ENCODE measurements at regions not wholly inside any gene's neighbourhood (a gene's known extent, or its start where the extent isn't known, plus 50 kb on each side); places are given as distances from the start of the nearest gene placed in this dataset.

DNA sequence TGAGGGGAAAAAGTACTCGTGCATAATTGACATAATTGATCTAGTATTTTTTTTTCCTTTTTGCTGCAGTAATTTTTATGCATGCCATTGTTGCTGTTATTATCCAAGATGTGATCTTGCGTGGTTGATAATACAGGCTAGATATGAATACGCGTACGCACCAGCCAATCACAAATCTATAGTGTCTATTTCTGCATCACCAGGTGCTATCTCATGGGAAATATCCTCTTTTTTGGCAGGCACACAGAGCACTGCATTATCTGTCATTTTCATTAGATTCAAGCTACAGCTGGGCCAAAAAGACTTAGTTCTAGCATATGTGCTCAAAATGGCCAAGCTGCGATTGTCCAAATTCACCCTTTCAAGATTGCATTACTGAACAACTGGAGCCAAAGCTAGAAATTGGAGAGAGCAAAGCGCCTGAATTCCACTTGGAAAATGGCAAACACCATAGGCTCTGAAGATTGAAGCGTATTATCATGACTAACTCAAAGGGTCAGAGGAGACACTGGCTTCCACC lies 181.1 kb downstream of the TSHZ3 start:
- no peaks in the 10 kb centered on the region for H3K4me1 ChIP-seq (ENCODE audit: insufficient read depth, low read length, poor library complexity, severe bottlenecking)
- H3K4me3 ChIP-seq (ENCODE audit: low read depth, low read length, poor library complexity, severe bottlenecking) = no peak overlapping the region
- DNase-seq (ENCODE audit: low spot score) = no peak
- ChIA-PET POLR2A (interaction anchor here (0.7 to 1.1 kb wide), 3 partner anchors 11 to 392 kb away, joined by 3 to 4 read pairs (median 4); no protein-coding TSS in a partner anchor), CTCF (ENCODE audit: unreplicated experiment) (interaction anchor here (0.6 kb wide), 1 partner anchor 321 kb away, joined by 3 read pairs; no protein-coding TSS in a partner anchor)
- no TSS peak for BruUV-seq (replicated peaks)
- no peak overlapping the region for H2AFZ ChIP-seq (ENCODE audit: low read length)
- TF ChIP-seq, protein P1, sequence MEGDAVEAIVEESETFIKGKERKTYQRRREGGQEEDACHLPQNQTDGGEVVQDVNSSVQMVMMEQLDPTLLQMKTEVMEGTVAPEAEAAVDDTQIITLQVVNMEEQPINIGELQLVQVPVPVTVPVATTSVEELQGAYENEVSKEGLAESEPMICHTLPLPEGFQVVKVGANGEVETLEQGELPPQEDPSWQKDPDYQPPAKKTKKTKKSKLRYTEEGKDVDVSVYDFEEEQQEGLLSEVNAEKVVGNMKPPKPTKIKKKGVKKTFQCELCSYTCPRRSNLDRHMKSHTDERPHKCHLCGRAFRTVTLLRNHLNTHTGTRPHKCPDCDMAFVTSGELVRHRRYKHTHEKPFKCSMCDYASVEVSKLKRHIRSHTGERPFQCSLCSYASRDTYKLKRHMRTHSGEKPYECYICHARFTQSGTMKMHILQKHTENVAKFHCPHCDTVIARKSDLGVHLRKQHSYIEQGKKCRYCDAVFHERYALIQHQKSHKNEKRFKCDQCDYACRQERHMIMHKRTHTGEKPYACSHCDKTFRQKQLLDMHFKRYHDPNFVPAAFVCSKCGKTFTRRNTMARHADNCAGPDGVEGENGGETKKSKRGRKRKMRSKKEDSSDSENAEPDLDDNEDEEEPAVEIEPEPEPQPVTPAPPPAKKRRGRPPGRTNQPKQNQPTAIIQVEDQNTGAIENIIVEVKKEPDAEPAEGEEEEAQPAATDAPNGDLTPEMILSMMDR (conservative IDR thresholded peaks at IDR 0.05; ENCODE audit: low read length) = no peak
- no peak for TF ChIP-seq EZH2phosphoT487 (IDR thresholded peaks at IDR 0.05; ENCODE audit: borderline replicate concordance, low read depth, low read length)
- intact Hi-C loops (cut with micrococcal nuclease; ENCODE audit: unreplicated experiment) = no loop called here
- no peaks in the 10 kb centered on the region for H3K9me3 ChIP-seq (ENCODE audit: low read length)
- H3K36me3 ChIP-seq (ENCODE audit: insufficient read depth, low read length) = no peaks in the 10 kb centered on the region
- H3K9me2 ChIP-seq (ENCODE audit: insufficient read depth, low read length) = no peaks in the 10 kb centered on the region
- no peaks in the 10 kb centered on the region for H4K20me1 ChIP-seq (ENCODE audit: insufficient read depth, low read length)
- H3K27ac ChIP-seq (ENCODE audit: low read depth, low read length, poor library complexity, severe bottlenecking) = no peak overlapping the region
- no peaks in the 10 kb centered on the region for H3K79me2 ChIP-seq (ENCODE audit: insufficient read depth, low read depth, low read length)
- H3K4me2 ChIP-seq (ENCODE audit: low read length) = no peak overlapping the region

DNA sequence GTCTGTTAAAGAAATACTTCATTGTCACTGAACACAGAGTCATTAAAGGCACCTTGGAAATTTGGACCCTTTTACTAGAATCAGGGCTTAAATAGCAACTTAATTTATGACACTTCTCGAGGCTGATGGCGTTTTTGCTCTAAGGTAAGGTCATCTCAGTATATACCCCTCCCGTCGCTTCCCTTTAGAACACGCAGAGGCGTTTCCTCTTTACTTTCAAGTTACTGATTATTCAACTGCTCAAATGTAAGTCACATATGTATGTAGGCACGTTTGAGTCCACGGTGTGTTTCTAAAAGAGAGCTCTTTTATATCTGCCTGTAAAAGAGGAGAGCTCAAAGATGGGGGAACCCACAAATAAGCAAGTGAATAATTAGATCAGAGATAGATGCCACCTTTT lies 181.5 kb downstream of the TSHZ3 start:
- BruUV-seq (replicated peaks) = no TSS peak
- no peaks in the 10 kb centered on the region for H3K9me3 ChIP-seq (ENCODE audit: low read length)

DNA sequence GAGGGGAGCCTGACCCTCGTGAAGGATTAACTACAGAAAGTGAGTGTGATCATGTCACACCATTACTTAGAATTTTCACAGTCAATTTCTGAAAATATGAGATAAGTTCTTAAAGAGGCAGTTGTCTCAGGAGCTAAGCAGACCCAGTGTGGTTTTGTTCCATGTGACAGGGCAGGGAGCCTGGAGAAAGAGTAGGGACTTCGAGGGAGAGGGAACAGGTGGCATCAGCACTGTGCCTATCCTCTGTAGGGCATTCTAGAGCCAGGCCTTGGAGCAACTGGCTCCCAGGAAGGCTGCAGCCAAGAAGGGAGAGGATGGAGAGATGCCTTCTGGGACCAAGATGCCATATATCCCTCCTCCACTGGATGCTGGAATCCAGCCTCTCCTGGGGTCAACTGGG lies 183.0 kb downstream of the TSHZ3 start:
- no peak for DNase-seq (ENCODE audit: low spot score)
- H3K4me2 ChIP-seq (ENCODE audit: low read length) = no peak overlapping the region
- no peaks in the 10 kb centered on the region for H3K4me1 ChIP-seq (ENCODE audit: insufficient read depth, low read length, poor library complexity, severe bottlenecking)
- TF ChIP-seq, protein P1 (conservative IDR thresholded peaks at IDR 0.05; ENCODE audit: low read length) = no peak
- TF ChIP-seq EZH2phosphoT487 (IDR thresholded peaks at IDR 0.05; ENCODE audit: borderline replicate concordance, low read depth, low read length) = no peak
- H3K4me3 ChIP-seq (ENCODE audit: low read depth, low read length, poor library complexity, severe bottlenecking) = no peak overlapping the region
- no peaks in the 10 kb centered on the region for H3K9me2 ChIP-seq (ENCODE audit: insufficient read depth, low read length)
- ChIA-PET POLR2A (no interaction called here), CTCF (ENCODE audit: unreplicated experiment) (no interaction called here)
- BruUV-seq (replicated peaks) = no TSS peak
- intact Hi-C loops (cut with micrococcal nuclease; ENCODE audit: unreplicated experiment) = no loop called here
- H3K36me3 ChIP-seq (ENCODE audit: insufficient read depth, low read length) = no peaks in the 10 kb centered on the region
- H3K79me2 ChIP-seq (ENCODE audit: insufficient read depth, low read depth, low read length) = no peaks in the 10 kb centered on the region
- H4K20me1 ChIP-seq (ENCODE audit: insufficient read depth, low read length) = no peaks in the 10 kb centered on the region
- H3K27ac ChIP-seq (ENCODE audit: low read depth, low read length, poor library complexity, severe bottlenecking) = no peak overlapping the region
- no peaks in the 10 kb centered on the region for H3K9me3 ChIP-seq (ENCODE audit: low read length)
- H2AFZ ChIP-seq (ENCODE audit: low read length) = no peak overlapping the region

More for the DNA sequence above, 181.5 kb downstream of the TSHZ3 start:
- TF ChIP-seq EZH2phosphoT487 (IDR thresholded peaks at IDR 0.05; ENCODE audit: borderline replicate concordance, low read depth, low read length) = no peak
- TF ChIP-seq, protein P1 (conservative IDR thresholded peaks at IDR 0.05; ENCODE audit: low read length) = no peak
- Histone ChIP-seq H3K79me2 (ENCODE audit: insufficient read depth, low read depth, low read length) (no peaks in the 10 kb centered on the region), H3K27ac (ENCODE audit: low read depth, low read length, poor library complexity, severe bottlenecking) (no peak overlapping the region), H3K9me2 (ENCODE audit: insufficient read depth, low read length) (no peaks in the 10 kb centered on the region), H3K4me3 (ENCODE audit: low read depth, low read length, poor library complexity, severe bottlenecking) (no peak overlapping the region), H4K20me1 (ENCODE audit: insufficient read depth, low read length) (no peaks in the 10 kb centered on the region), H3K4me1 (ENCODE audit: insufficient read depth, low read length, poor library complexity, severe bottlenecking) (no peaks in the 10 kb centered on the region), H3K36me3 (ENCODE audit: insufficient read depth, low read length) (no peaks in the 10 kb centered on the region), H2AFZ (ENCODE audit: low read length) (no peak overlapping the region), H3K4me2 (ENCODE audit: low read length) (no peak overlapping the region)
- ChIA-PET POLR2A (interaction anchor here (0.7 to 1.1 kb wide), 2 partner anchors 10 to 392 kb away, joined by 3 to 4 read pairs; no protein-coding TSS in a partner anchor), CTCF (ENCODE audit: unreplicated experiment) (no interaction called here)
- intact Hi-C loops (cut with micrococcal nuclease; ENCODE audit: unreplicated experiment) = no loop called here
- DNase-seq (ENCODE audit: low spot score) = no peak
